SIG-M5 treated with dmso at 0.1 percent for 504 hours (cell line): ENCODE measurements at regions not wholly inside any gene's neighbourhood (a gene's known extent, or its start where the extent isn't known, plus 50 kb on each side); places are given as distances from the start of the nearest gene placed in this dataset.
A peak's percentile ranks its signal among the peaks of the same experiment; 100 is the strongest.
"Not testable (repeated sequence)": the region's sequence is repeated elsewhere in the genome, so short reads cannot be mapped to it uniquely, and the experiment has no call there.

Experiments used
- DNase-seq: peaks from one replicate; lab custom pipeline; 2025; ENCODE audit not compliant: unreplicated experiment; lab: John Stamatoyannopoulos, UW

GRCh38 chr5:17364987-17365810 is 132.8 kb upstream of the TAF11L2 start:
- no peak for DNase-seq

GRCh38 chr5:17365811-17366138 is 132.3 kb upstream of the TAF11L2 start:
- DNase-seq: peak; percentile 18

GRCh38 chr5:17367256-17367840 is 130.7 kb upstream of the TAF11L2 start:
- no peak for DNase-seq

- no peak for DNase-seq
Observed at GRCh38 chr5:17370651-17371050, 127.4 kb upstream of the TAF11L2 start.

- peak; percentile 11 for DNase-seq
Observed at GRCh38 chr5:17373406-17373805, 124.6 kb upstream of the TAF11L2 start.

- no peak for DNase-seq
Observed at GRCh38 chr5:17373814-17374556, 124.0 kb upstream of the TAF11L2 start.

GRCh38 chr5:17374973-17375742 is 122.9 kb upstream of the TAF11L2 start:
- DNase-seq: peak; percentile 17

- not testable (repeated sequence) for DNase-seq
Observed at GRCh38 chr5:17375886-17376285, 122.1 kb upstream of the TAF11L2 start.

GRCh38 chr5:17378346-17378997 is 119.6 kb upstream of the TAF11L2 start:
- no peak for DNase-seq

- DNase-seq: no peak
Observed at GRCh38 chr5:17379100-17379951, 118.7 kb upstream of the TAF11L2 start.

- DNase-seq: peak; percentile 80
Observed at GRCh38 chr5:17381932-17382331, 116.1 kb upstream of the TAF11L2 start.

GRCh38 chr5:17383526-17383925 is 114.5 kb upstream of the TAF11L2 start:
- DNase-seq: no peak

- no peak for DNase-seq
Observed at GRCh38 chr5:17384181-17384580, 113.8 kb upstream of the TAF11L2 start.

GRCh38 chr5:17388717-17389116 is 109.3 kb upstream of the TAF11L2 start:
- DNase-seq: no peak

- DNase-seq: no peak
Observed at GRCh38 chr5:17394086-17394485, 103.9 kb upstream of the TAF11L2 start.

- no peak for DNase-seq
Observed at GRCh38 chr5:17395106-17395880, 102.7 kb upstream of the TAF11L2 start.

GRCh38 chr5:17396247-17396646 is 101.8 kb upstream of the TAF11L2 start:
- no peak for DNase-seq

- no peak for DNase-seq
Observed at GRCh38 chr5:17398431-17398830, 99.6 kb upstream of the TAF11L2 start.
